RWPE1 (cell line): ENCODE measurements at regions not wholly inside any gene's neighbourhood (a gene's known extent, or its start where the extent isn't known, plus 50 kb on each side); places are given as distances from the start of the nearest gene placed in this dataset.

Source experiments
- CTCF ChIA-PET: fragments of 350-600 bp; sonication (Branson Sonifier 250); formaldehyde crosslinking; extraction: SDS; loops from one replicate; lab custom pipeline; 2021; lab: Yijun Ruan, JAX
- POLR2A ChIA-PET: fragments of 400-600 bp; formaldehyde crosslinking; extraction: SDS; loops from one replicate; lab custom pipeline; 2020; ENCODE audit warnings: antibody characterized with exemption; ENCODE audit not compliant: low non-redundant PET; lab: Yijun Ruan, JAX
- DNase-seq: peaks from one replicate; pipeline ENCODE4 v3.0.0; 2012; ENCODE audit warnings: low spot score
- H3K27ac ChIP-seq: fragments of 450-650 bp; 2 replicates; pipeline ENCODE4 v1.5.1; 2017
- TF ChIP-seq, protein P1 (sequence below): fragments of 450-650 bp; conservative IDR thresholded peaks from 2 replicates; pipeline ENCODE4 v1.5.1; 2017; ENCODE audit warnings: low read depth, mild to moderate bottlenecking

DNA sequence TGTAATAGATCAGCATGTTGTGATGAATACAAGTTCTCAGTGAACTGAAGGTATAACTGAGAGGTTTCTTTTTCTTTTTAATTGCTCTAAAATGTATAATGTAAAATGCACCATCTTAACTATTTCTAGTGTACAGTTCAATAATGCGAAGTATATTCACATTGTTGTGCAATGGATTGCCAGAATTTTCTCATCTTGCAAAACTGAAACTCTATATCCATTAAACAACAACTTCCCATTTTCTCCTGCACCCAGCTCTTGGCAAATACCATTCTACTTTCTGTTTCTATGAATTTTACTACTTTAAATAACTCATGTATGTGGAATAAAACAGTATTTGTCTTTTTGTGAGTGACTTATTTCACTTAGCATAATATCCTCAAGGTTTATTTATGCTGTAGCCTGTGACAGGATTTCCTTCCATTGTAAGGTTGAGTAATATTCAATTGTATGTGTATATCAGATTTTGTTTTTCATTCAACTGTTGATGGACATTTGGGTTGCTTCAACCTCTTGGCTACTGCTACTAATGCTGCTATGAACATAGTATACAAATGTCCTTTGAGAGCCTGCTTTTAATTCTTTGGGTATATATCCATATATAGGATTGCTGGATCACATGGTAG lies 53.5 kb upstream of the NPFFR2 start:
- TF ChIP-seq, protein P1, sequence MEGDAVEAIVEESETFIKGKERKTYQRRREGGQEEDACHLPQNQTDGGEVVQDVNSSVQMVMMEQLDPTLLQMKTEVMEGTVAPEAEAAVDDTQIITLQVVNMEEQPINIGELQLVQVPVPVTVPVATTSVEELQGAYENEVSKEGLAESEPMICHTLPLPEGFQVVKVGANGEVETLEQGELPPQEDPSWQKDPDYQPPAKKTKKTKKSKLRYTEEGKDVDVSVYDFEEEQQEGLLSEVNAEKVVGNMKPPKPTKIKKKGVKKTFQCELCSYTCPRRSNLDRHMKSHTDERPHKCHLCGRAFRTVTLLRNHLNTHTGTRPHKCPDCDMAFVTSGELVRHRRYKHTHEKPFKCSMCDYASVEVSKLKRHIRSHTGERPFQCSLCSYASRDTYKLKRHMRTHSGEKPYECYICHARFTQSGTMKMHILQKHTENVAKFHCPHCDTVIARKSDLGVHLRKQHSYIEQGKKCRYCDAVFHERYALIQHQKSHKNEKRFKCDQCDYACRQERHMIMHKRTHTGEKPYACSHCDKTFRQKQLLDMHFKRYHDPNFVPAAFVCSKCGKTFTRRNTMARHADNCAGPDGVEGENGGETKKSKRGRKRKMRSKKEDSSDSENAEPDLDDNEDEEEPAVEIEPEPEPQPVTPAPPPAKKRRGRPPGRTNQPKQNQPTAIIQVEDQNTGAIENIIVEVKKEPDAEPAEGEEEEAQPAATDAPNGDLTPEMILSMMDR = no peak
- no peak for DNase-seq

GRCh38 chr4:71980976-71981375 lies 50.8 kb upstream of the NPFFR2 start:
- DNase-seq = no peak
- H3K27ac ChIP-seq = no peak overlapping the region
- TF ChIP-seq, protein P1 = no peak
- ChIA-PET CTCF (no interaction called here), POLR2A (no interaction called here)

More for the DNA sequence above, 53.5 kb upstream of the NPFFR2 start:
- H3K27ac ChIP-seq = no peak overlapping the region
- ChIA-PET POLR2A (no interaction called here), CTCF (no interaction called here)
